H1 (cell line): ENCODE measurements at regions not wholly inside any gene's neighbourhood (a gene's known extent, or its start where the extent isn't known, plus 50 kb on each side); places are given as distances from the start of the nearest gene placed in this dataset.

Experiments
- CTCF ChIA-PET: fragments of 300-600 bp; sonication (Branson Sonifier 250); formaldehyde crosslinking; loops from one replicate; lab custom pipeline; 2021; ENCODE audit not compliant: partially characterized antibody; lab: Charles Lee
- POLR2A ChIA-PET: fragments of 300-600 bp; sonication (Branson Sonifier 250); formaldehyde crosslinking; loops from one replicate; lab custom pipeline; 2021; ENCODE audit warnings: inconsistent platforms; ENCODE audit not compliant: partially characterized antibody; lab: Charles Lee
- DNase-seq, 2 experiments: peaks; one replicate each; pipeline versions ENCODE4 v3.0.0 to v3.0.0-alpha.2; 2010 to 2022; ENCODE audit warnings: low spot score in 2 of 2, low read depth in 1 of 2, mixed read lengths in 1 of 2
- FAIRE-seq: peaks from 2 replicates; lab custom pipeline; 2011; peaks lifted over from hg19 to GRCh38; lab: Jason Lieb, UNC
- H2AFZ ChIP-seq: 2 replicates; pipeline ENCODE4 v1.8.1; 2012; ENCODE audit warnings: low read length, inconsistent platforms
- H2AK5ac ChIP-seq: 2 replicates; pipeline ENCODE4 v1.6.1; 2013; ENCODE audit warnings: low read depth, low read length
- H2BK120ac ChIP-seq: replicated peaks from 2 replicates; pipeline ENCODE3; 2013; ENCODE audit warnings: low read depth, low read length, inconsistent platforms
- H2BK12ac ChIP-seq: 2 replicates; pipeline ENCODE4 v1.6.1; 2013; ENCODE audit warnings: low read depth, low read length
- H2BK15ac ChIP-seq: 2 replicates; pipeline ENCODE4 v1.6.1; 2013; ENCODE audit warnings: low read length
- H2BK20ac ChIP-seq: 2 replicates; pipeline ENCODE4 v1.6.1; 2013; ENCODE audit warnings: low read length
- H2BK5ac ChIP-seq: 2 replicates; pipeline ENCODE4 v1.6.1; 2013; ENCODE audit warnings: low read depth, low read length
- H3K14ac ChIP-seq: 2 replicates; pipeline ENCODE4 v1.6.1; 2013; ENCODE audit warnings: inconsistent platforms; ENCODE audit not compliant: insufficient read length
- H3K18ac ChIP-seq: 2 replicates; pipeline ENCODE4 v1.6.1; 2013; ENCODE audit warnings: low read length; ENCODE audit errors: extremely low read depth
- H3K23ac ChIP-seq: 2 replicates; pipeline ENCODE4 v1.6.1; 2013; ENCODE audit warnings: inconsistent platforms; ENCODE audit not compliant: insufficient read length
- H3K23me2 ChIP-seq: 2 replicates; pipeline ENCODE4 v1.6.1; 2013; ENCODE audit warnings: low read depth, low read length
- H3K27ac ChIP-seq: 2 replicates; pipeline ENCODE4 v1.6.1; 2011; ENCODE audit warnings: low read depth, low read length, inconsistent platforms
- H3K27me3 ChIP-seq, 4 experiments: replicated peaks in 1 of 4; 1 replicate in 1 of 4; 2 replicates in 3 of 4; pipeline versions ENCODE4 v1.6.1 to v1.8.1; 2011 to 2013; ENCODE audit warnings: low read length in 3 of 4, mild to moderate bottlenecking in 3 of 4, inconsistent platforms in 2 of 4, mixed read lengths in 2 of 4, moderate library complexity in 1 of 4; ENCODE audit not compliant: control insufficient read depth in 3 of 4, insufficient read depth in 3 of 4; ENCODE audit errors: extremely low read depth in 1 of 4
- H3K36me3 ChIP-seq, 4 experiments: 2 replicates each; pipeline versions ENCODE4 v1.6.1 to v1.8.1; 2011 to 2013; ENCODE audit warnings: mild to moderate bottlenecking in 4 of 4, low read length in 3 of 4, moderate library complexity in 2 of 4, control low read depth in 1 of 4, inconsistent platforms in 1 of 4; ENCODE audit not compliant: insufficient read depth in 4 of 4, control insufficient read depth in 2 of 4
- H3K4ac ChIP-seq: replicated peaks from 2 replicates; pipeline ENCODE3; 2013; ENCODE audit warnings: low read length, low read depth, mixed read lengths, inconsistent platforms; ENCODE audit not compliant: insufficient read length
- H3K4me1 ChIP-seq, 4 experiments: replicated peaks in 1 of 4; 1 replicate in 1 of 4; 2 replicates in 3 of 4; pipeline versions ENCODE4 v1.6.1 to v1.8.1; 2011 to 2013; ENCODE audit warnings: low read length in 3 of 4, inconsistent platforms in 2 of 4, mixed read lengths in 1 of 4; ENCODE audit not compliant: insufficient read depth in 4 of 4, control insufficient read depth in 3 of 4
- H3K4me2 ChIP-seq, 2 experiments: 2 replicates each; pipeline versions ENCODE4 v1.6.1 to v1.8.1; 2011 to 2013; ENCODE audit warnings: low read depth in 2 of 2, low read length in 2 of 2, control low read depth in 1 of 2, inconsistent platforms in 1 of 2, mild to moderate bottlenecking in 1 of 2; ENCODE audit not compliant: insufficient read depth in 1 of 2
- H3K4me3 ChIP-seq, 4 experiments: fragments of 200-600, 300-600 bp in 1 of 4; sonication (generic), shearing (Covaris generic), sonication (Bioruptor Twin) in 1 of 4; 2 replicates each; pipeline versions ENCODE4 v1.5.1 to v1.8.1; 2011 to 2016; ENCODE audit warnings: low read length in 4 of 4, low read depth in 3 of 4, control low read depth in 2 of 4, inconsistent platforms in 2 of 4, mild to moderate bottlenecking in 2 of 4, mixed read lengths in 1 of 4, moderate library complexity in 1 of 4; ENCODE audit not compliant: insufficient read depth in 2 of 4; ENCODE audit errors: extremely low read depth in 1 of 4
- H3K56ac ChIP-seq: replicated peaks from 2 replicates; pipeline ENCODE3; 2013; ENCODE audit warnings: low read depth, mild to moderate bottlenecking, mixed read lengths, low read length, inconsistent platforms; ENCODE audit not compliant: insufficient read length
- H3K79me1 ChIP-seq: 2 replicates; pipeline ENCODE4 v1.6.1; 2013; ENCODE audit warnings: low read depth, low read length, control low read depth
- H3K79me2 ChIP-seq, 2 experiments: 2 replicates each; pipeline versions ENCODE4 v1.6.1 to v1.8.1; 2012 to 2013; ENCODE audit warnings: low read length in 2 of 2, mild to moderate bottlenecking in 2 of 2, inconsistent platforms in 1 of 2; ENCODE audit not compliant: insufficient read depth in 2 of 2, control insufficient read depth in 1 of 2
- H3K9ac ChIP-seq, 4 experiments: replicated peaks in 1 of 4; 1 replicate in 1 of 4; 2 replicates in 3 of 4; pipeline versions ENCODE4 v1.6.1 to v1.8.1; 2011 to 2013; ENCODE audit warnings: low read depth in 3 of 4, low read length in 3 of 4, control low read depth in 2 of 4, mild to moderate bottlenecking in 2 of 4, moderate library complexity in 2 of 4, inconsistent platforms in 1 of 4; ENCODE audit errors: extremely low read depth in 1 of 4
- H3K9me3 ChIP-seq, 2 experiments: 2 replicates each; pipeline versions ENCODE4 v1.6.1 to v1.8.1; 2012 to 2013; ENCODE audit warnings: mild to moderate bottlenecking in 2 of 2, moderate library complexity in 2 of 2, control low read depth in 1 of 2, inconsistent platforms in 1 of 2, low read depth in 1 of 2, low read length in 1 of 2, mixed read lengths in 1 of 2; ENCODE audit not compliant: insufficient read depth in 2 of 2
- H4K20me1 ChIP-seq, 2 experiments: replicated peaks in 1 of 2; 2 replicates each; pipeline versions ENCODE3 to v1.8.1; 2011 to 2013; ENCODE audit warnings: inconsistent platforms in 2 of 2, low read length in 2 of 2, mild to moderate bottlenecking in 1 of 2; ENCODE audit not compliant: insufficient read depth in 2 of 2, control insufficient read depth in 1 of 2
- H4K5ac ChIP-seq: 2 replicates; pipeline ENCODE4 v1.6.1; 2013; ENCODE audit warnings: low read length, low read depth, mixed read lengths, inconsistent platforms; ENCODE audit not compliant: insufficient read length
- H4K8ac ChIP-seq: 2 replicates; pipeline ENCODE4 v1.8.0; 2013; ENCODE audit warnings: mild to moderate bottlenecking, moderate library complexity, low read length, inconsistent platforms; ENCODE audit not compliant: insufficient read depth; ENCODE audit errors: extremely low read depth
- H4K91ac ChIP-seq: replicated peaks from 2 replicates; pipeline ENCODE3; 2013; ENCODE audit warnings: low read length, mixed read lengths, inconsistent platforms; ENCODE audit not compliant: insufficient read length
- BRCA1 ChIP-seq: IDR thresholded peaks from 2 replicates; pipeline ENCODE4 v1.6.1; 2012; ENCODE audit warnings: low read depth, low read length, improper control_type of control experiment
- JUND ChIP-seq: IDR thresholded peaks from 2 replicates; pipeline ENCODE4 v1.6.1; 2011; ENCODE audit warnings: mild to moderate bottlenecking, improper control_type of control experiment, low read length
- KDM5A ChIP-seq: fragments of 200-600 bp; IDR thresholded peaks from 2 replicates; pipeline ENCODE4 v1.7.1; 2012; ENCODE audit warnings: mild to moderate bottlenecking, low read length, inconsistent platforms, mixed read lengths
- NANOG ChIP-seq: IDR thresholded peaks from 2 replicates; pipeline ENCODE4 v1.6.1; 2011; ENCODE audit warnings: low read length, low read depth, mild to moderate bottlenecking, inconsistent platforms; ENCODE audit not compliant: insufficient read depth, poor library complexity, severe bottlenecking
- POLR2A ChIP-seq, 2 experiments: IDR thresholded peaks; 1 replicate in 1 of 2; 2 replicates in 1 of 2; pipeline ENCODE4 v1.6.1; 2011; ENCODE audit warnings: low read depth in 2 of 2, low read length in 2 of 2, mild to moderate bottlenecking in 2 of 2; ENCODE audit errors: control extremely low read depth in 1 of 2
- POU5F1 ChIP-seq: IDR thresholded peaks from 2 replicates; pipeline ENCODE4 v1.6.1; 2011; ENCODE audit warnings: low read depth, mild to moderate bottlenecking, low read length, moderate library complexity
- RNF2 ChIP-seq: fragments of 200-900, 300-1000 bp; sonication (generic); IDR thresholded peaks from 2 replicates; pipeline ENCODE4 v1.7.1; 2016; ENCODE audit warnings: borderline replicate concordance, low read depth, mild to moderate bottlenecking, antibody characterized with exemption, low read length; ENCODE audit not compliant: poor library complexity, severe bottlenecking; ENCODE audit errors: missing control alignments
- SIX5 ChIP-seq: IDR thresholded peaks from 2 replicates; pipeline ENCODE4 v1.6.1; 2011; ENCODE audit warnings: mild to moderate bottlenecking, low read depth, low read length
- SP1 ChIP-seq: IDR thresholded peaks from 2 replicates; pipeline ENCODE4 v1.6.1; 2011; ENCODE audit warnings: low read depth, low read length
- SUZ12 ChIP-seq: fragments of 200-600 bp; sonication (generic); IDR thresholded peaks from 2 replicates; pipeline ENCODE4 v1.6.1; 2012; ENCODE audit warnings: mild to moderate bottlenecking, inconsistent platforms, low read length, moderate library complexity, mixed read lengths
- TBP ChIP-seq: IDR thresholded peaks from 2 replicates; pipeline ENCODE4 v1.6.1; 2011; ENCODE audit warnings: low read depth, low read length, improper control_type of control experiment
- YY1 ChIP-seq: IDR thresholded peaks from 2 replicates; pipeline ENCODE4 v1.6.1; 2011; ENCODE audit warnings: low read depth, mild to moderate bottlenecking, low read length
- WGBS, 2 experiments: shearing (Covaris generic) in 1 of 2; methylation state at CpG; one replicate each; pipeline versions ENCODE4 v1.1.6 to v1.1.7; 2013 to 2015; ENCODE audit warnings: low lambda C conversion rate in 2 of 2, mixed read lengths in 2 of 2, inconsistent platforms in 1 of 2, low coverage in 1 of 2, missing lambda C conversion rate in 1 of 2; ENCODE audit not compliant: insufficient replicate concordance in 2 of 2, insufficient coverage in 1 of 2, insufficient read length in 1 of 2; ENCODE audit errors: extremely low coverage in 1 of 2, missing lambda C conversion rate in 1 of 2; 5-methylcytosine and 5-hydroxymethylcytosine counted together
- TF ChIP-seq, protein P1 (sequence below), 3 experiments: IDR thresholded peaks; 1 replicate in 2 of 3; 2 replicates in 1 of 3; pipeline versions ENCODE4 v1.5.1 to v1.6.1; 2011; ENCODE audit warnings: low read length in 3 of 3, mild to moderate bottlenecking in 3 of 3, inconsistent platforms in 2 of 3, low read depth in 1 of 3, moderate library complexity in 1 of 3; ENCODE audit not compliant: insufficient read depth in 1 of 3; ENCODE audit errors: control extremely low read depth in 1 of 3

DNA sequence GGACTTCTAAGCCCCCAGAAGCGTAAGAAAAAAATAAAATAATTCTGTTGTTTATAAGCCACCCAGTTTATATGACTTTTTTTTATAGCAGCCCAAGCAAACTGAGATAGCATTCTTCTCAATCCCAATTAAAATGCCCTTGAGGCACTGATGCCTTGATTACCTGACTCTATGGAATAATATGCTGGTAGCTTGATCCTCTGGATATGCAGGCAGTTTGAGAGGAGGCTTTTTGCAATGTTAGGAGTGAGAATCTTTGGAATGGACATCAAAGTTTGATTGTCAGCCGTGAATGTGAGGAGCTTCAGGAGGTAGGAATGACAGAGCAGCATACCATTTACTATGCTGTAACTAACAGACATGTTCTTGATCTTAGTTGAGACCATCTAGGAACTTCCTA, 275.6 kb downstream of the AASDHPPT start:
- H3K27ac ChIP-seq: no peak overlapping the region
- H3K27me3 ChIP-seq: peaks cover 0 to 1% (median 0%) of the 10 kb centered on the region in 4 experiments; a peak in 1 of 7 replicates
- no peak overlapping the region for H2BK5ac ChIP-seq
- H3K14ac ChIP-seq: no peak overlapping the region
- no peak overlapping the region for H3K9ac ChIP-seq
- DNase-seq (no peak), FAIRE-seq (no peak)
- H3K36me3 ChIP-seq: no peaks in the 10 kb centered on the region
- ChIA-PET CTCF (no interaction called here), POLR2A (no interaction called here)
- H2BK15ac ChIP-seq: no peak overlapping the region
- no peak overlapping the region for H2BK20ac ChIP-seq
- WGBS, 2 experiments: 96% methylated on average over 2 of the region's 2 CpGs; no CpG with 5 or more reads in 1 of the 2 experiments
- H3K56ac ChIP-seq: no peak overlapping the region
- no peak overlapping the region for H4K5ac ChIP-seq
- no peaks in the 10 kb centered on the region for H3K23me2 ChIP-seq
- no peak overlapping the region for H3K4me2 ChIP-seq
- no peaks in the 10 kb centered on the region for H4K20me1 ChIP-seq
- no peaks in the 10 kb centered on the region for H3K4me1 ChIP-seq
- no peak overlapping the region for H2BK12ac ChIP-seq
- no peak overlapping the region for H3K23ac ChIP-seq
- H3K79me2 ChIP-seq: no peaks in the 10 kb centered on the region
- H3K4ac ChIP-seq: no peak overlapping the region
- H4K8ac ChIP-seq: no peak overlapping the region
- no peak overlapping the region for H3K4me3 ChIP-seq
- no peak overlapping the region for H3K18ac ChIP-seq
- H4K91ac ChIP-seq: no peak overlapping the region
- no peaks in the 10 kb centered on the region for H3K9me3 ChIP-seq
- no peak overlapping the region for H2BK120ac ChIP-seq
- H2AFZ ChIP-seq: no peak overlapping the region
- no peak overlapping the region for H2AK5ac ChIP-seq
- H3K79me1 ChIP-seq: no peaks in the 10 kb centered on the region
- no peak for TF ChIP-seq SIX5
- no peak for TF ChIP-seq TBP
- no peak for TF ChIP-seq SUZ12
- TF ChIP-seq SP1: no peak
- no peak for TF ChIP-seq JUND
- TF ChIP-seq, protein P1, sequence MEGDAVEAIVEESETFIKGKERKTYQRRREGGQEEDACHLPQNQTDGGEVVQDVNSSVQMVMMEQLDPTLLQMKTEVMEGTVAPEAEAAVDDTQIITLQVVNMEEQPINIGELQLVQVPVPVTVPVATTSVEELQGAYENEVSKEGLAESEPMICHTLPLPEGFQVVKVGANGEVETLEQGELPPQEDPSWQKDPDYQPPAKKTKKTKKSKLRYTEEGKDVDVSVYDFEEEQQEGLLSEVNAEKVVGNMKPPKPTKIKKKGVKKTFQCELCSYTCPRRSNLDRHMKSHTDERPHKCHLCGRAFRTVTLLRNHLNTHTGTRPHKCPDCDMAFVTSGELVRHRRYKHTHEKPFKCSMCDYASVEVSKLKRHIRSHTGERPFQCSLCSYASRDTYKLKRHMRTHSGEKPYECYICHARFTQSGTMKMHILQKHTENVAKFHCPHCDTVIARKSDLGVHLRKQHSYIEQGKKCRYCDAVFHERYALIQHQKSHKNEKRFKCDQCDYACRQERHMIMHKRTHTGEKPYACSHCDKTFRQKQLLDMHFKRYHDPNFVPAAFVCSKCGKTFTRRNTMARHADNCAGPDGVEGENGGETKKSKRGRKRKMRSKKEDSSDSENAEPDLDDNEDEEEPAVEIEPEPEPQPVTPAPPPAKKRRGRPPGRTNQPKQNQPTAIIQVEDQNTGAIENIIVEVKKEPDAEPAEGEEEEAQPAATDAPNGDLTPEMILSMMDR (IDR thresholded peaks at IDR 0.05; ENCODE audit: control extremely low read depth in 1 of 3, insufficient read depth in 1 of 3, low read depth in 1 of 3, low read length in 3 of 3): no peak
- TF ChIP-seq YY1: no peak
- TF ChIP-seq POU5F1: no peak
- TF ChIP-seq BRCA1: no peak
- no peak for TF ChIP-seq NANOG
- TF ChIP-seq RNF2: no peak
- no peak for TF ChIP-seq POLR2A (IDR thresholded peaks at IDR 0.05; ENCODE audit: control extremely low read depth in 1 of 2, low read depth in 2 of 2, low read length in 2 of 2)
- TF ChIP-seq KDM5A: no peak
